CD4-positive, CD25-positive, alpha-beta regulatory T cell (primary cell): ENCODE measurements at regions not wholly inside any gene's neighbourhood (a gene's known extent, or its start where the extent isn't known, plus 50 kb on each side); places are given as distances from the start of the nearest gene placed in this dataset.
"Not testable (repeated sequence)": the region's sequence is repeated elsewhere in the genome, so short reads cannot be mapped to it uniquely, and the experiment has no call there.

Experiments used
- ATAC-seq, 2 donors: fragments of 150-1000 bp; cut with Tn5 transposase; one replicate each; pipeline ENCODE4 v1.10.0; 2021; ENCODE audit warnings: low read depth in 2 of 2, moderate number of reproducible peaks in 2 of 2, moderate library complexity in 1 of 2
- DNase-seq, 3 donors: peaks; one replicate each; pipeline versions ENCODE4 v3.0.0 to v3.0.0-alpha.2; 2012 to 2022; ENCODE audit warnings: mixed read lengths in 1 of 3
- H3K27ac ChIP-seq: one replicate; pipeline ENCODE4 v1.7.0; 2013; ENCODE audit warnings: mild to moderate bottlenecking, low read length; ENCODE audit not compliant: insufficient read depth, poor library complexity, severe bottlenecking
- H3K27me3 ChIP-seq: one replicate; pipeline ENCODE4 v1.7.0; 2013; ENCODE audit warnings: low read length; ENCODE audit not compliant: control insufficient read depth, insufficient read depth
- H3K36me3 ChIP-seq: one replicate; pipeline ENCODE4 v1.7.0; 2013; ENCODE audit warnings: mild to moderate bottlenecking, low read length, moderate library complexity; ENCODE audit not compliant: control insufficient read depth, insufficient read depth
- H3K4me1 ChIP-seq: 2 replicates; pipeline ENCODE4 v1.7.0; 2013; ENCODE audit warnings: mild to moderate bottlenecking, low read length; ENCODE audit not compliant: insufficient read depth, control insufficient read depth, poor library complexity, severe bottlenecking
- H3K4me3 ChIP-seq: one replicate; pipeline ENCODE4 v1.7.0; 2013; ENCODE audit warnings: low read depth, mild to moderate bottlenecking, low read length, moderate library complexity
- H3K9me3 ChIP-seq, 2 experiments: 1 replicate in 1 of 2; 2 replicates in 1 of 2; pipeline ENCODE4 v1.7.0; 2013; ENCODE audit warnings: low read length in 2 of 2, mild to moderate bottlenecking in 1 of 2, moderate library complexity in 1 of 2; ENCODE audit not compliant: control insufficient read depth in 2 of 2
- H3K27ac Mint-ChIP-seq, 3 donors: one replicate each; pipeline ENCODE4 v1.8.0; 2020 to 2022; ENCODE audit warnings: mild to moderate bottlenecking in 3 of 3, mixed read lengths in 3 of 3, moderate library complexity in 2 of 3
- H3K27me3 Mint-ChIP-seq: one replicate; pipeline ENCODE4 v1.8.0; 2022; ENCODE audit warnings: mild to moderate bottlenecking, mixed read lengths
- H3K36me3 Mint-ChIP-seq: one replicate; pipeline ENCODE4 v1.8.0; 2020; ENCODE audit warnings: mixed read lengths
- H3K4me1 Mint-ChIP-seq, 4 donors: one replicate each; pipeline ENCODE4 v1.8.0; 2020 to 2022; ENCODE audit warnings: mixed read lengths in 4 of 4, mild to moderate bottlenecking in 1 of 4
- H3K4me3 Mint-ChIP-seq, 4 donors: one replicate each; pipeline ENCODE4 v1.8.0; 2020 to 2022; ENCODE audit warnings: mild to moderate bottlenecking in 4 of 4, mixed read lengths in 4 of 4, moderate library complexity in 3 of 4
- H3K9me3 Mint-ChIP-seq, 7 donors: one replicate each; pipeline ENCODE4 v1.8.0; 2020 to 2022; ENCODE audit warnings: mixed read lengths in 7 of 7, mild to moderate bottlenecking in 3 of 7, moderate library complexity in 2 of 7

DNA sequence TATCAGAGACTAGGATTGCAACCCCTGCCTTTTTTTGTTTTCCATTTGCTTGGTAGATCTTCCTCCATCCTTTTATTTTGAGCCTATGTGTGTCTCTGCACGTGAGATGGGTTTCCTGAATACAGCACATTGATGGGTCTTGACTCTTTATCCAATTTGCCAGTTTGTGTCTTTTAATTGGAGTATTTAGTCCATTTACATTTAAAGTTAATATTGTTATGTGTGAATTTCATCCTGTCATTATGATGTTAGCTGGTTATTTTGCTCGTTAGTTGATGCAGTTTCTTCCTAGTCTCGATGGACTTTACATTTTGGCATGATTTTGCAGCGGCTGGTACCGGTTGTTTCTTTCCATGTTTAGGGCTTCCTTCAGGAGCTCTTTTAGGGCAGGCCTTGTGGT is 99.2 kb upstream of the CNTNAP2 start:
- H3K4me1 Mint-ChIP-seq, H3K4me3 ChIP-seq, H3K4me3 Mint-ChIP-seq, H3K27me3 ChIP-seq, H3K27ac ChIP-seq, H3K9me3 Mint-ChIP-seq, H3K36me3 ChIP-seq, DNase-seq, H3K4me1 ChIP-seq, ATAC-seq, H3K9me3 ChIP-seq, H3K27ac Mint-ChIP-seq, H3K36me3 Mint-ChIP-seq, H3K27me3 Mint-ChIP-seq: not testable (repeated sequence)

DNA sequence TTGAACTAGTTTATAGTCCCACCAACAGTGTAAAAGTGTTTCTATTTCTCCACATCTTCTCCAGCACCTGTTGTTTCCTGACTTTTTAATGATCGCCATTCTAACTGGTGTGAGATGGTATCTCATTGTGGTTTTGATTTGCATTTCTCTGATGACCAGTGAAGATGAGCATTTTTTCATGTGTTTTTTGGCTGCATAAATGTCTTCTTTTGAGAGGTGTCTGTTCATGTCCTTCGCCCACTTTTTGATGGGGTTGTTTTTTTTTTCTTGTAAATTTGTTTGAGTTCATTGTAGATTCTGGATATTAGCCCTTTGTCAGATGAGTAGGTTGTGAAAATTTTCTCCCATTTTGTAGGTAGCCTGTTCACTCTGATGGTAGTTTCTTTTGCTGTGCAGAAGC is 102.4 kb upstream of the CNTNAP2 start:
- not testable (repeated sequence) for DNase-seq, H3K9me3 ChIP-seq, H3K27me3 ChIP-seq, H3K36me3 Mint-ChIP-seq, H3K27ac ChIP-seq, ATAC-seq, H3K36me3 ChIP-seq, H3K4me3 Mint-ChIP-seq, H3K4me3 ChIP-seq, H3K4me1 ChIP-seq, H3K27me3 Mint-ChIP-seq, H3K9me3 Mint-ChIP-seq, H3K4me1 Mint-ChIP-seq, H3K27ac Mint-ChIP-seq

DNA sequence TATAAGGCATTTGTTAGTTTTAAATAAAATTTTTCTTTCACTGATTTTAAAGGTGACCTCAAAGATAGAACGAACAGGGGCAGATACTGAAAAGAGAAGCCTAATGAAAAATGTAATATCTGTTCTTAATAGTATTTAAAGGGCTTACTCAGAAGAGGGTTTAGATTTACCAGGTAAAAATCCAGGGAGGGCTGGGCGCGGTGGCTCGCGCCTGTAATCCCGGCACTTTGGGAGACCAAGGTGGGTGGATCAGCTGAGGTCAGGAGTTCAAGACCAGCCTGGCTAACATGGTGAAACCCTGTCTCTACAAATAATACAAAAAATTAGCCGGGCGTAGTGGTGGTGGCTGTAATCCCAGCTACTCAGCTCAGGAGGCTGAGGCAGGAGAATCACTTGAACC is 108.3 kb upstream of the CNTNAP2 start:
- Mint-ChIP-seq H3K36me3 (no peaks in the 10 kb centered on the region), H3K27me3 (no peaks in the 10 kb centered on the region), H3K4me1 (no peaks in the 10 kb centered on the region), H3K9me3 (peaks cover 1 to 10% (median 5%) of the 10 kb centered on the region in 7 donors), H3K27ac (no peak overlapping the region), H3K4me3 (no peak overlapping the region)
- Histone ChIP-seq H3K4me1 (no peaks in the 10 kb centered on the region), H3K27me3 (no peaks in the 10 kb centered on the region), H3K36me3 (no peaks in the 10 kb centered on the region), H3K27ac (no peak overlapping the region), H3K9me3 (no peaks in the 10 kb centered on the region), H3K4me3 (no peak overlapping the region)
- ATAC-seq (no peak), DNase-seq (no peak)

DNA sequence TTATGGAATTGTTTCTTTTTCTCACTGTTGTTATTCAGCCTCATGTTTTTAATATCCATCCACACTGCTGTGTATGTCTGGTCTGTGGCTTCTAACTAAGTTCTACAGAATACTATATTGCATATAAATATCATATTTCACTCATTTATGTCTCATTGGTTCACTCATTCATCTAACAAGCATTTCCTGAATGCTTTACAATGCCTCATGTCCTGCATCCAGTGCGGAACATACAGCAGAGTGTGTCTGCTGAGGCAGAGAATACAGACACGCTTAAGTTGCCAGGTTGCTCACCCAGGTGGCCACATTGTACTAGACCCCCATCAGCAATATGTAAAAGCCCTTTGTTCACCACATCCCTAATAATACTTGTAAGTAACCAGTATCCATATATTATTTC is 111.8 kb upstream of the CNTNAP2 start:
- Histone ChIP-seq H3K4me1 (no peaks in the 10 kb centered on the region), H3K27me3 (no peaks in the 10 kb centered on the region), H3K27ac (no peak overlapping the region), H3K9me3 (no peaks in the 10 kb centered on the region), H3K36me3 (no peaks in the 10 kb centered on the region), H3K4me3 (no peak overlapping the region)
- H3K4me1 Mint-ChIP-seq = no peaks in the 10 kb centered on the region
- no peaks in the 10 kb centered on the region for H3K27me3 Mint-ChIP-seq
- H3K4me3 Mint-ChIP-seq = no peak overlapping the region
- H3K9me3 Mint-ChIP-seq = peaks cover 1 to 5% (median 4%) of the 10 kb centered on the region in 7 donors
- no peak for ATAC-seq
- no peak for DNase-seq
- H3K27ac Mint-ChIP-seq = no peak overlapping the region
- H3K36me3 Mint-ChIP-seq = no peaks in the 10 kb centered on the region

DNA sequence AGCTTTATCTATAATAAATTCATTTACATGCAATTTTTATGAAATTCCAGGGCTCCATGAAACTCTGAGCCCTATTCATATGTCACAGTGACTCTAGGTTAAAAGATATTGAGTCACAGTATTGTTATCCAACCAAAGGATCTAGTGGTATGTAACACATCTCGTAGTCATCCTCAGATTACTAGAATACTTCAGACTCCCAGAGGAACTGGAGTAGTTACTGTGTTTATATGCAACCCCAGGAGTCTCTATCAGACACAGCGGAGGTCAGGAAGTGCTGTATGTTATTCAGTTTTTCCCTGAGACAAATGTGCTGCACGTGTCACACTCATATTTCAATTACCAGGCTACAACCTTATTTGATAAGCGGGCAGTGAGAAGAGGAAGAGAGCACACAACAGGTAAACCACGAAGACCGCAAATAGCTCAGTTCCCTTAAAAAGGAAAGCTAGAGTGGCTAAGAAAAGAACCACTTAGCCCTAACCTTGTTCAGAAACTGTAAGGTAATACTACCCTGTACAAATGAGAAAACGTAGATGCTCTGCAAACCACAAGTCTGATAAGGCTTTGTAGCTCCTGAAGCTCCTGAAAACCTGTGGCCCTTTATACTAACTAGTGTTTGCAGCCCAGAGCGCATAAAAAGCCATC is 114.0 kb upstream of the CNTNAP2 start:
- no peaks in the 10 kb centered on the region for H3K36me3 ChIP-seq
- H3K4me3 Mint-ChIP-seq = no peak overlapping the region
- no peak overlapping the region for H3K27ac ChIP-seq
- no peaks in the 10 kb centered on the region for H3K4me1 Mint-ChIP-seq
- no peaks in the 10 kb centered on the region for H3K9me3 ChIP-seq
- H3K27me3 ChIP-seq = no peaks in the 10 kb centered on the region
- no peak overlapping the region for H3K27ac Mint-ChIP-seq
- peaks cover 1 to 5% (median 3%) of the 10 kb centered on the region in 7 donors for H3K9me3 Mint-ChIP-seq
- H3K36me3 Mint-ChIP-seq = no peaks in the 10 kb centered on the region
- H3K4me1 ChIP-seq = no peaks in the 10 kb centered on the region
- no peak for DNase-seq
- no peak for ATAC-seq
- H3K4me3 ChIP-seq = no peak overlapping the region
- H3K27me3 Mint-ChIP-seq = no peaks in the 10 kb centered on the region

DNA sequence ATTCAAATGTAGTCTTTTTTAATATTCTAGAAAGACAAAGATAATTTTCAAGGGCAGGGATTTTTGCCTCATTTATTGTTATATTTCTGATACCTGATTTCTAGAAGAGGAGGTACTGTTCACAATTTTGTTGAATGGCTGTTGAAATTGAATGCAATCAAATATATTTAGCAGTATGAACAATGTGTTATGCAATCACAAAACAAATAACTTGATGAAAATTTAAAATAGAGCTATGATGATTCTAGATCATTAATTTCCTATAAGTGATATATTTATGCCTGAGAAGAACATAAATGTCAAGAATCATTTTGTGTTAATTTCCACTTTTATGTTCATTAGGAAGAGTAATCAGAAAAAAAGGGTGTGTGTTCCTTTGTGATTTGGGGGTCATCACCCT is 114.6 kb upstream of the CNTNAP2 start:
- Histone ChIP-seq H3K4me3 (no peak overlapping the region), H3K36me3 (no peaks in the 10 kb centered on the region), H3K9me3 (no peaks in the 10 kb centered on the region), H3K27ac (no peak overlapping the region), H3K4me1 (no peaks in the 10 kb centered on the region), H3K27me3 (no peaks in the 10 kb centered on the region)
- Mint-ChIP-seq H3K4me3 (no peak overlapping the region), H3K36me3 (no peaks in the 10 kb centered on the region), H3K27ac (no peak overlapping the region), H3K4me1 (no peaks in the 10 kb centered on the region), H3K9me3 (peaks cover 1 to 5% (median 3%) of the 10 kb centered on the region in 7 donors), H3K27me3 (no peaks in the 10 kb centered on the region)
- DNase-seq = no peak
- no peak for ATAC-seq

DNA sequence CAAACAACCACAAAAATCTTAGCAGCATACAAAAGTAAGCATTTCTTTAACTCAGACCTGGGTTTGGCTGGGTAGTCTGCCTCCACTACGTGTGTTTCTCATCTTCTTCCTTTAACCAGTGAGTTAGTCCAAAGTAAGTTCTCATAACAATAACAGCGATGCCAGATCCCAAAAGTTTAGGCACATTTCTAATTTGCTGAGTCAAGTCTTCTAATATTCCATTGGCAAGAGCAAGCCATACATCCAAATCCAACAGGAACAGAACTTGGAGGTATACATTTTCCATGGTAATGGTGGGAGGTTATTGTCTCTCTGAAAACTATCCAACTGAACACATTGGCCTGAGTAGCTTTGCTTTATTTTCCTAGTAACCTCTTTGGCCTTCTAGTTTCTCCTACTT is 115.7 kb upstream of the CNTNAP2 start:
- DNase-seq = no peak
- Mint-ChIP-seq H3K9me3 (peaks cover under 1 to 5% (median 3%) of the 10 kb centered on the region in 7 donors), H3K36me3 (no peaks in the 10 kb centered on the region), H3K27ac (no peak overlapping the region), H3K4me3 (no peak overlapping the region), H3K4me1 (no peaks in the 10 kb centered on the region), H3K27me3 (no peaks in the 10 kb centered on the region)
- Histone ChIP-seq H3K27ac (no peak overlapping the region), H3K9me3 (no peaks in the 10 kb centered on the region), H3K4me1 (no peaks in the 10 kb centered on the region), H3K36me3 (no peaks in the 10 kb centered on the region), H3K4me3 (no peak overlapping the region), H3K27me3 (no peaks in the 10 kb centered on the region)
- ATAC-seq = no peak

DNA sequence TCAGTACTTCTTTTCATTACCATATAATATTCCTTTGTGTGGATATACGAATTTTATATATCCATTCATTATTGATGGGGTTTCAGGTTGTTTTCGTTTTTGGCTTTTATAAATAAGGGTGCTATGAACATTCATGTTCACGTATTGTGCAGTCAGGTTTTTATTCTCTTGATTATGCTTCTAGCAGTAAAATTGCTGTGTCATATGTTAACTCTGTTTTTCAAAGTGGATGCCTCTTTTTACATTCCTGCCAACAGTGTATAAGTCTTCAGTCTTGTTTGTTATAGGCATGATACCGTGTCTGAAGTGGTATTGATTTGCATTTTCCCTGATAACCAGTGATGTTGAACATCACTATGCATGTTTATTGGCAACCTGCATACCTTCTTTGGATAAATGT is 127.1 kb upstream of the CNTNAP2 start:
- H3K4me3 ChIP-seq = no peak overlapping the region
- H3K9me3 ChIP-seq = no peaks in the 10 kb centered on the region
- Mint-ChIP-seq H3K4me1 (no peaks in the 10 kb centered on the region), H3K27me3 (no peaks in the 10 kb centered on the region), H3K27ac (no peak overlapping the region), H3K4me3 (no peak overlapping the region), H3K9me3 (peaks cover under 1 to 10% (median 5%) of the 10 kb centered on the region in 7 donors), H3K36me3 (no peaks in the 10 kb centered on the region)
- ATAC-seq = no peak
- no peak overlapping the region for H3K27ac ChIP-seq
- no peaks in the 10 kb centered on the region for H3K4me1 ChIP-seq
- H3K27me3 ChIP-seq = no peaks in the 10 kb centered on the region
- no peak for DNase-seq
- no peaks in the 10 kb centered on the region for H3K36me3 ChIP-seq
